CD4-positive, alpha-beta T cell (primary cell): ENCODE measurements at regions not wholly inside any gene's neighbourhood (a gene's known extent, or its start where the extent isn't known, plus 50 kb on each side); places are given as distances from the start of the nearest gene placed in this dataset.

Experiments
- ATAC-seq: fragments of 200-7000 bp; cut with Tn5 transposase; one replicate; pipeline ENCODE4 v1.10.0; 2022; ENCODE audit warnings: mild to moderate bottlenecking; ENCODE audit not compliant: poor library complexity
- CTCF ChIA-PET: fragments of 350-600 bp; sonication (Branson Sonifier 250); formaldehyde crosslinking; loops from one replicate; lab custom pipeline; 2021; ENCODE audit warnings: antibody characterized with exemption, inconsistent platforms; lab: Charles Lee
- POLR2A ChIA-PET: fragments of 350-600 bp; sonication (Branson Sonifier 250); formaldehyde crosslinking; loops from one replicate; lab custom pipeline; 2021; ENCODE audit warnings: antibody characterized with exemption, inconsistent platforms; lab: Charles Lee
- DNase-seq, 14 experiments: peaks; one replicate each; pipeline ENCODE4 v3.0.0-alpha.2; 2013 to 2020; ENCODE audit warnings: mixed read lengths in 2 of 14
- H3K27ac ChIP-seq, 2 donors: one replicate each; pipeline versions ENCODE4 v1.5.1 to v1.7.0; 2013; ENCODE audit warnings: low read length in 2 of 2, low read depth in 1 of 2, mild to moderate bottlenecking in 1 of 2
- H3K27me3 ChIP-seq, 2 experiments: 1 replicate in 1 of 2; 2 replicates in 1 of 2; pipeline versions ENCODE4 v1.6.1 to v1.7.0; 2013; ENCODE audit warnings: low read length in 2 of 2, control low read depth in 1 of 2, mild to moderate bottlenecking in 1 of 2, moderate library complexity in 1 of 2; ENCODE audit not compliant: insufficient read depth in 2 of 2, control insufficient read depth in 1 of 2
- H3K36me3 ChIP-seq: one replicate; pipeline ENCODE4 v1.6.1; 2013; ENCODE audit warnings: low read length, control low read depth; ENCODE audit not compliant: insufficient read depth
- H3K4me1 ChIP-seq: one replicate; pipeline ENCODE4 v1.6.1; 2013; ENCODE audit warnings: low read length, control low read depth; ENCODE audit not compliant: insufficient read depth
- H3K4me3 ChIP-seq: one replicate; pipeline ENCODE4 v1.5.1; 2013; ENCODE audit warnings: mild to moderate bottlenecking, low read length, moderate library complexity
- H3K9me3 ChIP-seq, 2 experiments: 1 replicate in 1 of 2; 2 replicates in 1 of 2; pipeline versions ENCODE4 v1.6.1 to v1.7.0; 2013; ENCODE audit warnings: low read length in 2 of 2, mild to moderate bottlenecking in 2 of 2, control low read depth in 1 of 2, moderate library complexity in 1 of 2; ENCODE audit not compliant: control insufficient read depth in 1 of 2, insufficient read depth in 1 of 2
- H3K27ac Mint-ChIP-seq: one replicate; pipeline ENCODE4 v1.8.0; 2020; ENCODE audit warnings: mixed read lengths
- H3K27me3 Mint-ChIP-seq: one replicate; pipeline ENCODE4 v1.8.0; 2021; ENCODE audit warnings: mixed read lengths
- H3K36me3 Mint-ChIP-seq: one replicate; pipeline ENCODE4 v1.8.0; 2021; ENCODE audit warnings: low read depth, mixed read lengths
- H3K4me1 Mint-ChIP-seq: one replicate; pipeline ENCODE4 v1.8.0; 2021; ENCODE audit warnings: low read depth, mixed read lengths
- H3K4me3 Mint-ChIP-seq: one replicate; pipeline ENCODE4 v1.8.0; 2020; ENCODE audit warnings: mild to moderate bottlenecking, mixed read lengths
- H3K9me3 Mint-ChIP-seq: one replicate; pipeline ENCODE4 v1.8.0; 2020; ENCODE audit warnings: mixed read lengths
- intact Hi-C, 2 experiments: fragments of 100-400 bp; cut with DNase I in 1 of 2; cut with micrococcal nuclease in 1 of 2; formaldehyde crosslinking; loops; one replicate each; pipeline versions ENCODE4 v1.15.1 to v1.9.0; 2023 to 2025; cut with DNase I, micrococcal nuclease
- TF ChIP-seq, protein P1 (sequence below): fragments of 200-600 bp; IDR thresholded peaks from one replicate; pipeline ENCODE4 v1.8.0; 2022; ENCODE audit warnings: antibody characterized with exemption, mild to moderate bottlenecking

DNA sequence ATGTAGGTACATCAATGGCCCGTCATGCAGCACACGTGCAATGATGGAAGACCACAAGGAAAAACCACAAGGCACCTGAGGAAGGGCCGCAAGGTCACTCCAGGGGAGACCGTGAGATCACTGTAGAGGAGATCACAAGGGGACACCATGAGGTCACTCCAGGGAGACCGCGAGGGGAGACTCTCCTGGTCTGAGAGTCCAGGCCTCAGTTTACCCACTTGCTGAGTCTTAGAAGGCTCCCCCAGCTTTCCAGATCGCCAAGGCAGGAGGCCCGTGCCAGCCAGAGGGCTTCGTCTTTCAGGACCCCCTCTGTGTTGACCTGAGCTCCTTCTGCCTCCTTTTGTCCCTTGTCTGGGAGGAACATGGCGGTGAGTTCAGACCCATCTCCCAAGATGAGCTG is 232.2 kb downstream of the ERMARD start:
- no peak for ATAC-seq
- Histone ChIP-seq H3K27ac (no peak overlapping the region), H3K9me3 (no peaks in the 10 kb centered on the region), H3K4me1 (peaks cover 1% of the 10 kb centered on the region), H3K27me3 (no peaks in the 10 kb centered on the region), H3K4me3 (no peak overlapping the region), H3K36me3 (no peaks in the 10 kb centered on the region)
- DNase-seq, result no peak
- H3K36me3 Mint-ChIP-seq, result no peaks in the 10 kb centered on the region
- TF ChIP-seq, protein P1, sequence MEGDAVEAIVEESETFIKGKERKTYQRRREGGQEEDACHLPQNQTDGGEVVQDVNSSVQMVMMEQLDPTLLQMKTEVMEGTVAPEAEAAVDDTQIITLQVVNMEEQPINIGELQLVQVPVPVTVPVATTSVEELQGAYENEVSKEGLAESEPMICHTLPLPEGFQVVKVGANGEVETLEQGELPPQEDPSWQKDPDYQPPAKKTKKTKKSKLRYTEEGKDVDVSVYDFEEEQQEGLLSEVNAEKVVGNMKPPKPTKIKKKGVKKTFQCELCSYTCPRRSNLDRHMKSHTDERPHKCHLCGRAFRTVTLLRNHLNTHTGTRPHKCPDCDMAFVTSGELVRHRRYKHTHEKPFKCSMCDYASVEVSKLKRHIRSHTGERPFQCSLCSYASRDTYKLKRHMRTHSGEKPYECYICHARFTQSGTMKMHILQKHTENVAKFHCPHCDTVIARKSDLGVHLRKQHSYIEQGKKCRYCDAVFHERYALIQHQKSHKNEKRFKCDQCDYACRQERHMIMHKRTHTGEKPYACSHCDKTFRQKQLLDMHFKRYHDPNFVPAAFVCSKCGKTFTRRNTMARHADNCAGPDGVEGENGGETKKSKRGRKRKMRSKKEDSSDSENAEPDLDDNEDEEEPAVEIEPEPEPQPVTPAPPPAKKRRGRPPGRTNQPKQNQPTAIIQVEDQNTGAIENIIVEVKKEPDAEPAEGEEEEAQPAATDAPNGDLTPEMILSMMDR, result no peak
- POLR2A ChIA-PET, result no interaction called here
- no peaks in the 10 kb centered on the region for H3K4me1 Mint-ChIP-seq
- CTCF ChIA-PET, result no interaction called here
- H3K27me3 Mint-ChIP-seq, result no peaks in the 10 kb centered on the region
- H3K4me3 Mint-ChIP-seq, result no peak overlapping the region
- intact Hi-C loops, result no loop called here
- no peak overlapping the region for H3K27ac Mint-ChIP-seq
- H3K9me3 Mint-ChIP-seq, result no peaks in the 10 kb centered on the region

DNA sequence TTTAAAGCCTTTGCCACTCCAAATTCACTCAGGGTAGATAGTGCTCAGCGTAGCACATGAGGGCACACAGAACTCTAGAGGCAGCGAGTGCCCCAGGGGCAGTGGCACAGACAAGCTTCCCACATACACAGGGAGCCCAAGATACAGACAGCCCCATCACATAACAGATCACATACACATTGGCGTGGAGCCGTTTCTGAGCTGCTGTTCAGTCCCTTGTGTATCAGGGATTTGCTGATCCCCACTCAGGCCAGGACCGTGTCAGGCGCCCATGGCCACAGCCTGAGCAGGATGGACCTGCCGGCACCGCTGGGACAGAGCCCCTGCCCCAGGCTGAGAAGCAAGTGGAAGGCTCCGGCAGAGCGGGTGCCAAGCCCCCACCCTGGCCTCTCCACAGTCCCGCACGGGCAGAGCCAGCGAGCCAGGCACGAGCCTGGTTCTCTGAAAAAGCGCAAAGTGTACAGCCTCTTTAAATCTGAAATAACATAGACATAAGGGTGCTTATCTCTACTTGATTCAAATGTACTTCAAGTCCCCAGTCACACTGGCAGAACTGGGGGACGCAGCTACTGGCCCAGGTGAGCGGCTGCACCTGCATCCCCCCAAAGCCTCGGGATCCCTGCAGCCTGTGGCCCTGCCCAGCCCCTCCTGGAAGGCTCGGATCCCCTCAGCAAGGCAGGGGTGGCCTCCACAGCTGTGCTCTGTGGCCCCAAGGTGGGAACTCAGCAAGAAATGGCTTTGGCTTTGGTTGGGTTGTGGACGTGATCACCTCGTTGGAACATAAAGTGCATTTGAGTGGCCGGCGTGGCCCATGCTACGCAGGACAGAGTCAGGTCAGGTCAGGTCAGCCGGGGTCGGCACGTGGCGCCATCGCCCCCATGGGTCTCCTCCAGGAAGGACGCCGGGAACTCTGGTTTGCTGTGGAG is 231.3 kb downstream of the ERMARD start:
- Histone ChIP-seq H3K27me3 (no peaks in the 10 kb centered on the region), H3K27ac (no peak overlapping the region), H3K36me3 (no peaks in the 10 kb centered on the region), H3K4me3 (no peak overlapping the region), H3K9me3 (no peaks in the 10 kb centered on the region), H3K4me1 (no peaks in the 10 kb centered on the region)
- DNase-seq, result no peak
- Mint-ChIP-seq H3K27me3 (no peaks in the 10 kb centered on the region), H3K4me3 (no peak overlapping the region), H3K27ac (no peak overlapping the region), H3K4me1 (no peaks in the 10 kb centered on the region), H3K9me3 (no peaks in the 10 kb centered on the region), H3K36me3 (no peaks in the 10 kb centered on the region)
- ChIA-PET POLR2A (no interaction called here), CTCF (no interaction called here)
- intact Hi-C loops, result no loop called here
- no peak for ATAC-seq
- TF ChIP-seq, protein P1, result no peak

DNA sequence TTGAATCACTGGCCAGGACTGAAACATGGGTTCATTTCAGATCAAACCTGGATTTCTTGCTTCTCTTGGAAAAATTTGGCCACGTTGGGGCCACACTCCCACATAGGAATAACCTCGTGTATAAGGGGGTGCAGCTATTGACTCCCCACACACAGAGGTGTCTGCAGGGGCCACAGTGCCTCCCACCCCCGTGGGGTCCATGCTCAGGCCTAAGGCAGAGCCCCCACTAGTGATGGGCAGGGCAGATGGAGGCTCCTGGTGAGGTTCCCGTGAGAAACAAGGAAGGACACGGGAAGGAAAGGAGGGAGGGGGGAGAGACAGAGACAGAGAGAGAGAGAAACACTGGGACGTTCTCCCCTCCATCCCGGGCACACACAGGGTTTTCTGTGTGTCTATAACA is 230.5 kb downstream of the ERMARD start:
- CTCF ChIA-PET, result no interaction called here
- no peak for ATAC-seq
- intact Hi-C loops, result no loop called here
- Mint-ChIP-seq H3K9me3 (no peaks in the 10 kb centered on the region), H3K4me1 (no peaks in the 10 kb centered on the region), H3K36me3 (no peaks in the 10 kb centered on the region), H3K4me3 (no peak overlapping the region), H3K27ac (no peak overlapping the region), H3K27me3 (no peaks in the 10 kb centered on the region)
- TF ChIP-seq, protein P1, result no peak
- no peak overlapping the region for H3K27ac ChIP-seq
- no peak overlapping the region for H3K4me3 ChIP-seq
- DNase-seq, result no peak
- no peaks in the 10 kb centered on the region for H3K36me3 ChIP-seq
- no peaks in the 10 kb centered on the region for H3K4me1 ChIP-seq
- POLR2A ChIA-PET, result no interaction called here
- no peaks in the 10 kb centered on the region for H3K9me3 ChIP-seq
- no peaks in the 10 kb centered on the region for H3K27me3 ChIP-seq
